Stromal cell of bone marrow (primary cell): ENCODE measurements at regions not wholly inside any gene's neighbourhood (a gene's known extent, or its start where the extent isn't known, plus 50 kb on each side); places are given as distances from the start of the nearest gene placed in this dataset.

ENCODE experiments used
- DNase-seq: peaks from one replicate; pipeline ENCODE4 v3.0.0-alpha.2; 2012; ENCODE audit warnings: low read depth

GRCh38 chr11:106461148-106461691 lies 383.8 kb downstream of the AASDHPPT start:
- no peak for DNase-seq

GRCh38 chr11:106461839-106462545 lies 384.5 kb downstream of the AASDHPPT start:
- DNase-seq: no peak

GRCh38 chr11:106463154-106463553 lies 385.7 kb downstream of the AASDHPPT start:
- DNase-seq: no peak

DNA sequence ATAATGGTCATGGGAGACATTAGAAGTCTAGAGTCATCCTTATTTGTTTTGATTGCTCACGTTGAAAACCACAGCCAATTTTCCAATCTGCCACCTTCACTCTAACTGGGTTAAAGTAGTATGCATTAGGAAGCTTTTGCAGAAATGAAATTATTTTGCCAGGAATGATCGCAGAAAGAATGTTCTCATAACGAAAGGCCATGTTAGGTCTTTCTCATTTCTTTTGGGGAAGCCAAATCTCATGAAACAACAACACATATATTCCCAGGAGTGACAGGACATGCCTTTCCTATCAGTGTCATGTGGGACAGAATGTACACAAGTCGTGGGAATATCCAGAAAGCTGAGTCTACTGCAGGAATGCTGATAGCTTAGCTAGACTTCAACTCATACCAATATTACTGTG lies 386.3 kb downstream of the AASDHPPT start:
- no peak for DNase-seq

DNA sequence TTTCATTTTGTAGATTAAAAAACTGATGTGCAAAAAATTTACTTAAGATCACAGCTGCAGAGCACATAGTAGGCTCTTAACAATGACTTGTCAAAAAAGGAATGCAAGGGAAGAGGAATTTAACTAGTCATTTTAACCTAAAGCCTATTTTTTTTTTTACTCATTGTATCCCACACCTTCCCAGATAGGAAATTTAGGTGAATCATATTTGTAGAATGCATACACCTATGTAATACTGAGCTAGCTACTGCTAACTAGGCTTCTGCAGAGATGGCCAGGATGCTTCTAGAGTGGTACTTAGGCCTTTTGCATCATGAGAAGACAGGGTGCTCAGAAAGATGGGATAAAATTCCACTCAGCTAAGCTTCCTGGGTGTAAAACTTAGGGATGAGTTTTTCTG lies 387.3 kb downstream of the AASDHPPT start:
- no peak for DNase-seq

DNA sequence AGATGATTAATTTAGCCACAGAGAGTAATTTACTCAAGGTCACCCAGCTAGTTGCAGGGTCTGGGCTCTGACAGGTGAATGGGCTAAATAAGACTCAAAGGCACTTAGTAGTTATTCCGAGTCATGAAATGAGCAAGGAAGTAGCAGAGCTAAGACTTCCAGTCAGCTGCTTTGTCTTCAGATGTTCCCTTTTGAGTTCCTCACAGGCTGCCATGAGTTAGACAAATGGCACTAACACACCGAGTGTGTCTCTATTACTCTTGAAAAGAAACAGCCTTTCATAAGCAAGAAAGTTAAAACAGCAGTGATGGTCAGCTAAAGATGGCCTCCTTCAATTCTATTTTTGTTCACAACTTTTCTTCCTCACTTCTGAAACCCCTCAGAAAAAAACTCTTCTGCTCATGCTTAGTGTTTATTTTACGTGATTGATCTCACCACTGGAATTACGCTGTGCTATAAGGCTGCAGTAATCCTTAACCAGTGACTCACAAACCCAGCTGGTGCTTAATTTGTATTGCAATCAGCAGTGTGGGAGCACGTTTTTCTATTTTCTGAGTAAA lies 389.1 kb downstream of the AASDHPPT start:
- peak; percentile 46 for DNase-seq

- no peak for DNase-seq
Measured at GRCh38 chr11:106467501-106467900, 390.0 kb downstream of the AASDHPPT start.

GRCh38 chr11:106468086-106468485 lies 390.6 kb downstream of the AASDHPPT start:
- no peak for DNase-seq

GRCh38 chr11:106468531-106468930 lies 391.1 kb downstream of the AASDHPPT start:
- DNase-seq: no peak

DNA sequence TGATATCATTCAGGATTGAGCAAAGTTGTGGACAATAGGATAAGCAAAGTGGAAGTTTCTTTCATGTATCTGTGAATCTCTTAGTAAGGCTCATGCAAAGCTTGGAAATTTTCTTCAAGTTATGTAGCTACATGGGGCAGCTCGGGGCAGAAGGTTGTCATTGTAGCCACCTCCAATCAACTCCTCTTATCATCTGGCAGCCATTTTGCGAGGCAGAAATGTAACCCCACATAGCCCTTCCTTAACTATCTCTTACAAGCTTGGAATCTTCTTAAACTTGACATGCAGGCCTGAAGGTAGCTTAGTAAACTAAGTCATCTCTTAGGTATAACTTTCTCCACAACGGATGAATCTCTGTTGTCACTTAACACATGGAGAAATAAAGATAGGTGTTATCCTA lies 392.8 kb downstream of the AASDHPPT start:
- no peak for DNase-seq

GRCh38 chr11:106471276-106471675 lies 393.8 kb downstream of the AASDHPPT start:
- no peak for DNase-seq

DNA sequence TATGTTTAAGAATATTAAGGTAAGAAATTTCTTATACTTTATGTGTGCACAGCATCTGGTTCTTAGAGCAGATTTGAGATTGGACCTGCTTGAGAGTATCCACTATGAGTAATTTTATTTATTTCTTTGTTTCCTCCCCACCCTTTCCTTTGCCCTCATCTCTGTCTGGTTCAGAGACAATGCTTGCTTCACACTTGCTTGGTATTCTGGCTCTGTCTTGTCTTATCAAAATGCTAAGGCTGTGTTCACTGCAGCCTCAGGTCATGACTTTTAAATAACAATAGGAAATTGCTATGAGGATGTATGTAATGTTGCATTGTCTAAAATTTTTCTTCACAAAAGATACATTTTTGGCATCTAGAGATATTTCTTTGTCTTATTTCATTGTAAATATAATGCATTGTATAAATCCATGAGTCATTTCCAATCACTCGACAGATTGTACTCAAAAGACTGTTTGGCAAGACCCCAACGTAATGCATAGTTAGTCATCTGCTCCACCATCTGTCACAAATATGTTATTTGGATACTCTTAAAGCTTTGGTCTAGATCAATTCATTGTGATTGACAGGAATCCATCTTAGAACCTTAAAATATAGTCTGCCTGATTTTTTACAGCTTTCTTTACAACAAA lies 395.7 kb downstream of the AASDHPPT start:
- DNase-seq: no peak

GRCh38 chr11:106474274-106474673 lies 396.8 kb downstream of the AASDHPPT start:
- DNase-seq: no peak

DNA sequence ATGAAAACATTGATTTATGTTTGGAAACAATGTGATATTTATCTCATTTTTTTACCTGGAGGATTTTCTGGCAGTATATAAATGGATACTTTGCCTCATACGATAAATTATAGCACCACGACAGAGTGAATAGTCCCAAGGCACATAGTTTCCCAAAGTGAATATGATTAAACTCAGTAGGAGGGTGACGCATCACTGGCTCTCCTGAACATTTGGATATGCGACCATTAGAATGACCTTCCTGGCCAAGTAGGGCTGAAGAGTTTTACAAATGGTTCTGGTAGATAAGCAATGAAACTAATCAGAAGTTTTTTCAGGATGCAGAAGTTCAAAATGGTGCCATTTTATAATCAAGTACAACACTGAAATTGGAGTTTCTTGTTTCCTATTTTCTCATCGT lies 397.7 kb downstream of the AASDHPPT start:
- DNase-seq: no peak

GRCh38 chr11:106477776-106478175 lies 400.3 kb downstream of the AASDHPPT start:
- DNase-seq: no peak

- no peak for DNase-seq
Measured at GRCh38 chr11:106479646-106480045, 402.2 kb downstream of the AASDHPPT start.

DNA sequence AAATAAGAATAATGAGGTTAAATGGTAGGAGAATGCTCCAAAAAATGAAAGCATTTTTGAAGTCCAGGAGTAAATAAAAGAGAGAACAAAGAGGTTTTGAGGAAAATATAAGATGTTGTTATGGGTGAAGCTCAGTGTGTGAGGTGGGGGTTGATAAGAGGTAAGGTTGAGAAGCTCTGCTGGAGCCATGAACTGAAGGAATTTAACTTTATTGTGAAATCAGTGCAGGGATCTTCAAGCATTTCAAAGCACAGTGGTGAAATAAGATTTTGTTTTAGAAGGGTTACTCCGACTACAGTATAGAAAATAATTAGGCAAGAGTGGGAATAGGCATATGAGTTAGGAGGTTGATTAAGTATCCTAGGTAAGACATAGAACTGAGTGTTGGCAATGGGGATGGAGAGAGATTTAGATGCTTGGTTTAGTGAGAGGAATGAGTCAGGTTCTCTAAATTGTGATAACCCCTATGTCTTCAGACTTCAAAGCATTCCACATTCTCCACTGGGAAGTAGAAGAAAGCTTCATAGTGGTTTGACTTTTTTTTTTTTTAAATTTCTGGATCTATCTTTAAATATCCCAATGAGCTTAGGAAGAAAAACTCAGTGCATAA lies 403.2 kb downstream of the AASDHPPT start:
- DNase-seq: no peak

DNA sequence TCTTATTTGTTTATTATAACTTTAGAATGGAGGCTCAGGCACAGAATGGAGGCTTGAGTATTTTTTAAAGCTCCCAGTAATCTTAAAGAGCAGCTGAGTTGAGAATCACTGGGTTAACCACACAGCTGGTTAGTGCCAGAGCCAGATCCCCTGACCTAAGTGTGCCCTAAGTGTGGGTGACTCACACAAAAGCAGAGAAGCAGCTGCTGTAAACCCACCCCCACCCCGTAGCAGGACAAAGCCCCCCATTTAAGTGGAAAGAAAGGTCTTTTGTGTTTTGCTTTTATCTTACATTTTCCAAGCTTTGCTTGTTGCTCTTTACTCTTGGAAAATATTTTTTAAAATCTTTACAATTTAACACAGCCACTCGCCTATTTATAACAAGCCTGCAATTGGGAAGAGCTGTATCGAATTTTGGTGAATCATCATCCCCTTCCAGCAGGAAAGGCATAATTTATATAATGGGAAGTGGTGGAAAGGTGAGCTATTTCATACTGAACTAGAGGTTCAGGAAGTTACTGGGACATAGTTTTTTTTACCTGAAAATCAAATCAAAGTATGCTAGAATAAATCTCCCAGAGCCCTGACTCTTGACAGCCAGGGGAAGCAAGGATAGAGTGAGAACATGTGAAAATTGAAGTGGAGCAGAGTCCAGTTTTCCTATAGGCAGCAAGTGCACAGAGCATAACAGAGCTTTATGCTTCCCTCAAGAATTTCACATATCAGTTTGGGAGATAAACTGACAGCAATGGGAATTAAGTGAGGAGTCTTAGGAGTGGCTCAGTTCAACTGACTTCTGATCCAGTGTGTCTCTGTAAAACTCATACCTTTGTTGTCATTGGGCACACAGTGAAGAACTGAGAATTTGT lies 405.7 kb downstream of the AASDHPPT start:
- DNase-seq: peak; percentile 41

GRCh38 chr11:106491751-106492150 lies 414.3 kb downstream of the AASDHPPT start:
- DNase-seq: no peak

DNA sequence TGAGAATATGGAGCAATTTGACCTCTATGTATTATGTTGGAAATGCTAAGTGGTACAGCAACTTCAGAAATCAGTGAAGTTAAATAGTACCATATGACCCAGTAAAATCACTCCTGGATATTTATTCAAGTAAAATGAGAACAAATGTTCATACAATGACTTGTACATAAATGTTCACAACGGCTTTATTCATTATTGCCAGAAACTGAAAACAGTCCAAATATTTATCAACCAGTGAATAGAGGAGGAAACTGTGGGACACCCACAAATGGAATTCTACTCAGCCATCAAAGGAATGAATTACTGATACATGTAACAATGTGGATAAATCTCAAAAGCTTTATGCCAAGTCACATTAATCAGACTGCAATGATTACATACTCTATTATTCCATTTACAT lies 416.3 kb downstream of the AASDHPPT start:
- DNase-seq: no peak

DNA sequence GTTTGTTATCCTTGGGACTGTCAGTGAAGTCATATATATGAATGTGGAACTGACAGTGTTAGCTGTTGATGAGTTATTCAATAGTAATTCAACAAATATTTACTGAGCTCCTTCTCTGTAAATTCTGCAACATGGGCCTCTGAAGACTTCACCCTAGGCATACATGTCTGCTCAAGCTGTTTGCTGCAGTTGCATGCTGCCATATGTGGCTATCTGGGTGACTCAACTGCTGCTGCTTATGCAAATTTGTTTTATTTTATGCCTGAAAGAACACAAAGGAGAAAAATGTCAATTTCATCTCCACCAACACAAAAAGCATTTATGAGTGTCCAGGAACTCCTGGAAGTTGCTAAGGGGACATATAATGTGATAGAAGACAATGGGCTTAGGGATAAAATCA lies 417.6 kb downstream of the AASDHPPT start:
- no peak for DNase-seq

GRCh38 chr11:106496677-106497076 lies 419.2 kb downstream of the AASDHPPT start:
- no peak for DNase-seq
